GM12892 (cell line): ENCODE measurements at regions not wholly inside any gene's neighbourhood (a gene's known extent, or its start where the extent isn't known, plus 50 kb on each side); places are given as distances from the start of the nearest gene placed in this dataset.

Experiments used
- POLR2A ChIP-seq: IDR thresholded peaks from 2 replicates; pipeline ENCODE4 v1.6.1; 2011; ENCODE audit warnings: low read depth, low read length, control low read depth
- POLR2AphosphoS5 ChIP-seq: IDR thresholded peaks from 2 replicates; pipeline ENCODE4 v1.6.1; 2011; ENCODE audit warnings: low read depth, low read length, control low read depth
- TAF1 ChIP-seq: IDR thresholded peaks from 2 replicates; pipeline ENCODE4 v1.6.1; 2011; ENCODE audit warnings: low read depth, mild to moderate bottlenecking, control low read depth, low read length, borderline replicate concordance

DNA sequence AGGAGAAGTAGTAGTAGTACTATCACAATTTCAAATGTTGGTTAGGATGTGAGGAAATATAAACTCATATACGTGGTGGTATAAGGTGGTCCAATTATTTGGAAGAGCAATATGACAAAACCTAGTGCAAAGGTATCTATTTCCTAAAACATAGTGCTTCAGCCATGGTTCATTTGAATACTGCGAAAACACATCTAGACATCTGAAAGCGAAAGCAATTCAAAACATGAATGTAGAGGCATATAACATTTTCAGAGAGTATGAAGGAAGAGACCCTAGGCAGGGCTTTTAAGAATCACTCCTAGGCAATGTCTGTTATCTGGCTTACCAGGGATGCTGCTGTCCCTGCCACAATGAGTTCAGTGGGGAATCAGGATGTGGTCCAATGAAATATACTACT, 1085.8 kb downstream of the TDRD15 start:
- TF ChIP-seq POLR2A, result no peak
- no peak for TF ChIP-seq POLR2AphosphoS5
- no peak for TF ChIP-seq TAF1
